Vagina (tissue), 2 donors: ENCODE measurements at regions not wholly inside any gene's neighbourhood (a gene's known extent, or its start where the extent isn't known, plus 50 kb on each side); places are given as distances from the start of the nearest gene placed in this dataset.

Source experiments
- CTCF ChIP-seq, 3 experiments: fragments of 450-650 bp in 2 of 3; fragments of 200-600 bp in 1 of 3; sonication (generic) in 1 of 3; IDR thresholded peaks; one replicate each; pipeline ENCODE4 v1.5.1; 2017 to 2019; ENCODE audit warnings: antibody characterized with exemption in 3 of 3, mild to moderate bottlenecking in 2 of 3, moderate library complexity in 2 of 3
- POLR2A ChIP-seq, 2 donors: fragments of 450-650 bp; IDR thresholded peaks; one replicate each; pipeline ENCODE4 v1.6.1; 2017; ENCODE audit warnings: antibody characterized with exemption in 2 of 2, mild to moderate bottlenecking in 2 of 2, moderate library complexity in 2 of 2

- TF ChIP-seq POLR2A (IDR thresholded peaks at IDR 0.05) (no peak), CTCF (IDR thresholded peaks at IDR 0.05) (no peak)
These were observed 149.6 kb upstream of the FAM9B start for GRCh38 chrX:9183481-9183880.
